DND-41 (cell line): ENCODE measurements at regions not wholly inside any gene's neighbourhood (a gene's known extent, or its start where the extent isn't known, plus 50 kb on each side); places are given as distances from the start of the nearest gene placed in this dataset.
"Not testable (repeated sequence)": the region's sequence is repeated elsewhere in the genome, so short reads cannot be mapped to it uniquely, and the experiment has no call there.

Experiments used
- ATAC-seq: fragments of 200-7000 bp; cut with Tn5 transposase; 3 replicates; pipeline ENCODE4 v1.9.1; 2021; ENCODE audit warnings: low read depth; ENCODE audit not compliant: insufficient read depth
- DNase-seq: peaks from one replicate; pipeline ENCODE4 v3.0.0-alpha.2; 2020
- H2AFZ ChIP-seq: 2 replicates; pipeline ENCODE4 v1.6.0; 2012; ENCODE audit warnings: low read depth, low read length
- H3K27ac ChIP-seq: 2 replicates; pipeline ENCODE4 v1.5.1; 2012; ENCODE audit warnings: low read length, inconsistent platforms
- H3K27me3 ChIP-seq: fragments of 200-600 bp; sonication (generic); 2 replicates; pipeline ENCODE4 v1.6.0; 2012; ENCODE audit warnings: low read length, mild to moderate bottlenecking, inconsistent platforms; ENCODE audit not compliant: insufficient read depth, poor library complexity
- H3K36me3 ChIP-seq: 2 replicates; pipeline ENCODE4 v1.5.1; 2012; ENCODE audit warnings: low read length, inconsistent platforms; ENCODE audit not compliant: insufficient read depth
- H3K4me1 ChIP-seq: 2 replicates; pipeline ENCODE4 v1.5.1; 2012; ENCODE audit warnings: mild to moderate bottlenecking, low read length; ENCODE audit not compliant: insufficient read depth
- H3K4me2 ChIP-seq: 2 replicates; pipeline ENCODE4 v1.6.0; 2012; ENCODE audit warnings: mild to moderate bottlenecking, moderate library complexity, low read length, inconsistent platforms; ENCODE audit not compliant: insufficient read depth
- H3K4me3 ChIP-seq, 2 experiments: fragments of 200-600 bp in 1 of 2; shearing (Covaris generic) in 1 of 2; 2 replicates each; pipeline ENCODE4 v1.5.1; 2012 to 2016; ENCODE audit warnings: inconsistent platforms in 2 of 2, low read length in 2 of 2, mild to moderate bottlenecking in 2 of 2, low read depth in 1 of 2, moderate library complexity in 1 of 2
- H3K79me2 ChIP-seq: 2 replicates; pipeline ENCODE4 v1.6.0; 2012; ENCODE audit warnings: low read length, inconsistent platforms; ENCODE audit not compliant: insufficient read depth
- H3K9ac ChIP-seq: 2 replicates; pipeline ENCODE4 v1.6.0; 2012; ENCODE audit warnings: low read depth, mild to moderate bottlenecking, inconsistent platforms, low read length, moderate library complexity
- H3K9me3 ChIP-seq: 2 replicates; pipeline ENCODE4 v1.5.1; 2012; ENCODE audit warnings: low read length, moderate library complexity, mild to moderate bottlenecking, inconsistent platforms; ENCODE audit not compliant: insufficient read depth, severe bottlenecking
- H4K20me1 ChIP-seq: 2 replicates; pipeline ENCODE4 v1.6.0; 2012; ENCODE audit warnings: low read length; ENCODE audit not compliant: insufficient read depth
- EZH2 ChIP-seq: IDR thresholded peaks from 3 replicates; pipeline ENCODE4 v1.6.1; 2012; ENCODE audit warnings: borderline replicate concordance, low read depth, mild to moderate bottlenecking, moderate library complexity, low read length, inconsistent platforms; ENCODE audit not compliant: severe bottlenecking
- TF ChIP-seq, protein P1 (sequence below): IDR thresholded peaks from 2 replicates; pipeline ENCODE4 v1.5.1; 2012; ENCODE audit warnings: borderline replicate concordance, low read length, moderate library complexity, mild to moderate bottlenecking; ENCODE audit not compliant: poor library complexity, severe bottlenecking; ENCODE audit errors: extremely low read depth

- TF ChIP-seq, protein P1, sequence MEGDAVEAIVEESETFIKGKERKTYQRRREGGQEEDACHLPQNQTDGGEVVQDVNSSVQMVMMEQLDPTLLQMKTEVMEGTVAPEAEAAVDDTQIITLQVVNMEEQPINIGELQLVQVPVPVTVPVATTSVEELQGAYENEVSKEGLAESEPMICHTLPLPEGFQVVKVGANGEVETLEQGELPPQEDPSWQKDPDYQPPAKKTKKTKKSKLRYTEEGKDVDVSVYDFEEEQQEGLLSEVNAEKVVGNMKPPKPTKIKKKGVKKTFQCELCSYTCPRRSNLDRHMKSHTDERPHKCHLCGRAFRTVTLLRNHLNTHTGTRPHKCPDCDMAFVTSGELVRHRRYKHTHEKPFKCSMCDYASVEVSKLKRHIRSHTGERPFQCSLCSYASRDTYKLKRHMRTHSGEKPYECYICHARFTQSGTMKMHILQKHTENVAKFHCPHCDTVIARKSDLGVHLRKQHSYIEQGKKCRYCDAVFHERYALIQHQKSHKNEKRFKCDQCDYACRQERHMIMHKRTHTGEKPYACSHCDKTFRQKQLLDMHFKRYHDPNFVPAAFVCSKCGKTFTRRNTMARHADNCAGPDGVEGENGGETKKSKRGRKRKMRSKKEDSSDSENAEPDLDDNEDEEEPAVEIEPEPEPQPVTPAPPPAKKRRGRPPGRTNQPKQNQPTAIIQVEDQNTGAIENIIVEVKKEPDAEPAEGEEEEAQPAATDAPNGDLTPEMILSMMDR = no peak
- no peak for TF ChIP-seq EZH2
- H3K36me3 ChIP-seq = no peaks in the 10 kb centered on the region
- H3K4me1 ChIP-seq = peaks cover 26% of the 10 kb centered on the region
- no peaks in the 10 kb centered on the region for H3K27me3 ChIP-seq
- ATAC-seq = peak; percentile 23; the same call in 1 of the 3 replicates
- DNase-seq = no peak
- H2AFZ ChIP-seq = peak overlapping the region; percentile 75
- 0 out of 4 replicates have a peak overlapping the region, but pooled peaks of 1 of the 2 experiments have one; percentile 10 for H3K4me3 ChIP-seq
- H3K79me2 ChIP-seq = no peaks in the 10 kb centered on the region
- H3K9ac ChIP-seq = peak overlapping the region; percentile 48
- H3K4me2 ChIP-seq = peak overlapping the region; percentile 56
- no peaks in the 10 kb centered on the region for H4K20me1 ChIP-seq
- peak overlapping the region; percentile 78 for H3K27ac ChIP-seq
- no peaks in the 10 kb centered on the region for H3K9me3 ChIP-seq
These were observed 59.3 kb upstream of the ZNF217 start for GRCh38 chr20:53652859-53653517.

GRCh38 chr20:53652090-53652858, 58.6 kb upstream of the ZNF217 start:
- DNase-seq = no peak
- Histone ChIP-seq H2AFZ (peak overlapping the region; percentile 75), H3K4me2 (peak overlapping the region; percentile 56)

GRCh38 chr20:53649493-53649892, 55.9 kb upstream of the ZNF217 start:
- H3K4me2 ChIP-seq, DNase-seq, H4K20me1 ChIP-seq, ATAC-seq, H3K9me3 ChIP-seq, H3K4me3 ChIP-seq, H3K27ac ChIP-seq, H3K9ac ChIP-seq, H3K79me2 ChIP-seq, H3K36me3 ChIP-seq, H3K27me3 ChIP-seq, H2AFZ ChIP-seq: not testable (repeated sequence)
- H3K4me1 ChIP-seq = peaks cover 29% of the 10 kb centered on the region

More at GRCh38 chr20:53652090-53652858, 58.6 kb upstream of the ZNF217 start:
- H3K27me3 ChIP-seq = no peaks in the 10 kb centered on the region
- peak overlapping the region; percentile 48 for H3K9ac ChIP-seq
- no peaks in the 10 kb centered on the region for H4K20me1 ChIP-seq
- peak overlapping the region; percentile 78 for H3K27ac ChIP-seq
- H3K79me2 ChIP-seq = no peaks in the 10 kb centered on the region
- TF ChIP-seq EZH2 = no peak
- H3K4me1 ChIP-seq = peaks cover 26% of the 10 kb centered on the region
- peak; percentile 79 for ATAC-seq
- H3K9me3 ChIP-seq = no peaks in the 10 kb centered on the region
- H3K36me3 ChIP-seq = no peaks in the 10 kb centered on the region
- peak overlapping the region in 1 of 2 experiments; percentile 10; a peak in 2 of 4 replicates for H3K4me3 ChIP-seq

DNA sequence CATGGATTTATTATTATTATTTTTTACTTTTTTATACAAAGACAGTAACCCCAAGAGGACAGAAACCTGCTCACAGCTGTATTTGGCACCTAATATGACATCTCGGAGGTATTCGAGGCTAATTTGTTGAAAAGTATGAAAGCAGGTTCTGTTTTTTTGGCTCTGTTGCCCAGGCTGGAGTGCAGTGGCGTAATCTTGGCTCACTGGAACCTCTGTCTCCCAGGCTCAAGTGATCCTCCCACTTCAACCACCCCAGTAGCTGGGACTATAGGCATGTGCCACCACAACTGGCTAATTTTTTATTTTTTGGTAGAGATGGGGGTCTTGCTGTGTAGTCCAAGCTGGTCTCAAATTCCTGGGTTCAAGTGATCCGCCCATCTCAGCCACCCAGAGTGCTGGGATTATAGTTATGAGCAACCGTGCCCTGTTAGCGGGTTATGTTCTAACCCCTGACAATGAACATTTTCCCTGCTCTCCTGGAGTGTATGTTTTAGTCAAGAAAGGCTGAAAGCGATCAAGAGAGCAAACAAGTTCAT, 53.7 kb upstream of the ZNF217 start:
- Histone ChIP-seq H2AFZ (no peak overlapping the region), H3K4me1 (peaks cover 35% of the 10 kb centered on the region), H3K9ac (no peak overlapping the region), H3K27ac (peak overlapping the region; percentile 32; the same call in 1 of the 2 replicates), H3K36me3 (no peaks in the 10 kb centered on the region), H3K9me3 (no peaks in the 10 kb centered on the region), H3K4me3 (no peak overlapping the region), H3K27me3 (no peaks in the 10 kb centered on the region), H4K20me1 (no peaks in the 10 kb centered on the region), H3K4me2 (no peak overlapping the region), H3K79me2 (no peaks in the 10 kb centered on the region)
- ATAC-seq (no peak), DNase-seq (no peak)
- TF ChIP-seq, protein P1 = no peak
- no peak for TF ChIP-seq EZH2
